Ishikawa (cell line): ENCODE measurements at regions not wholly inside any gene's neighbourhood (a gene's known extent, or its start where the extent isn't known, plus 50 kb on each side); places are given as distances from the start of the nearest gene placed in this dataset.

Source experiments
- MAX ChIP-seq: IDR thresholded peaks from 2 replicates; pipeline ENCODE4 v1.6.1; 2012
- RAD21 ChIP-seq: IDR thresholded peaks from 2 replicates; pipeline ENCODE4 v1.6.1; 2012; ENCODE audit warnings: low read depth
- TAF1 ChIP-seq: IDR thresholded peaks from 2 replicates; pipeline ENCODE4 v1.6.1; 2012; ENCODE audit warnings: low read depth, mild to moderate bottlenecking
- TCF12 ChIP-seq: IDR thresholded peaks from 2 replicates; pipeline ENCODE4 v1.6.1; 2012; ENCODE audit warnings: low read depth
- YY1 ChIP-seq: IDR thresholded peaks from 2 replicates; pipeline ENCODE4 v1.6.1; 2012; ENCODE audit warnings: low read depth

GRCh38 chr16:35252356-35252936, 1793.0 kb downstream of the TP53TG3F start:
- TF ChIP-seq TCF12: no peak
- TF ChIP-seq TAF1: no peak
- no peak for TF ChIP-seq MAX
- TF ChIP-seq RAD21: no peak
- TF ChIP-seq YY1: no peak
